ENCODE measurements at regions not wholly inside any gene's neighbourhood (a gene's known extent, or its start where the extent isn't known, plus 50 kb on each side); places are given as distances from the start of the nearest gene placed in this dataset.
A peak's percentile ranks its signal among the peaks of the same experiment; 100 is the strongest.
"Not testable (repeated sequence)": the region's sequence is repeated elsewhere in the genome, so short reads cannot be mapped to it uniquely, and the experiment has no call there.

- no peak for DNase-seq (ENCODE audit: low spot score)
Observed at GRCh38 chr1:234958066-234958705, 170.5 kb downstream of the TOMM20 start.

- peak; percentile 26 for DNase-seq (ENCODE audit: low spot score)
Observed at GRCh38 chr1:234957330-234958065, 171.1 kb downstream of the TOMM20 start.

GRCh38 chr1:234956821-234957329 lies 171.8 kb downstream of the TOMM20 start:
- no peak for DNase-seq (ENCODE audit: low spot score)

- DNase-seq (ENCODE audit: low spot score), result peak; percentile 23
Observed at GRCh38 chr1:234955107-234955731, 173.4 kb downstream of the TOMM20 start.

DNA sequence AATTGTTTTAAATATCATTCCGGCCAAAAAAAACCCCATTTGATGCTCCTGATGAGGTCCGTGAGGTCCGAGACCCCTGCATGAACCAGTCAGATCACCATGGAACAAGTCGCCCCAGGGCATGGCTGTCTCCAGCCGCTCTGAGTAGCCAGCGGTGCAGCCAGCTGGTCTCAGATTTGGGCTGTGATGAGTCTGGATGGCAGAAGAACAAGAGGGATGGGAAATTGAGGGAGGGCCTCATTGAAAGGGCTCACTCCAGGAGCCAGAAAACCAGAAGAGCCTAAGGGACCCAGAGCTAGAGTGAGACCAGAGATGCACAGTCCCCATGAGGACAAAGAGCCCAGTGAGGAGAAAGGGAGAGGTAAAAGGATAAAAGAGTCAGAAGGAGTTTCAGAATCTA lies 174.0 kb downstream of the TOMM20 start:
- DNase-seq (ENCODE audit: low spot score), result no peak

DNA sequence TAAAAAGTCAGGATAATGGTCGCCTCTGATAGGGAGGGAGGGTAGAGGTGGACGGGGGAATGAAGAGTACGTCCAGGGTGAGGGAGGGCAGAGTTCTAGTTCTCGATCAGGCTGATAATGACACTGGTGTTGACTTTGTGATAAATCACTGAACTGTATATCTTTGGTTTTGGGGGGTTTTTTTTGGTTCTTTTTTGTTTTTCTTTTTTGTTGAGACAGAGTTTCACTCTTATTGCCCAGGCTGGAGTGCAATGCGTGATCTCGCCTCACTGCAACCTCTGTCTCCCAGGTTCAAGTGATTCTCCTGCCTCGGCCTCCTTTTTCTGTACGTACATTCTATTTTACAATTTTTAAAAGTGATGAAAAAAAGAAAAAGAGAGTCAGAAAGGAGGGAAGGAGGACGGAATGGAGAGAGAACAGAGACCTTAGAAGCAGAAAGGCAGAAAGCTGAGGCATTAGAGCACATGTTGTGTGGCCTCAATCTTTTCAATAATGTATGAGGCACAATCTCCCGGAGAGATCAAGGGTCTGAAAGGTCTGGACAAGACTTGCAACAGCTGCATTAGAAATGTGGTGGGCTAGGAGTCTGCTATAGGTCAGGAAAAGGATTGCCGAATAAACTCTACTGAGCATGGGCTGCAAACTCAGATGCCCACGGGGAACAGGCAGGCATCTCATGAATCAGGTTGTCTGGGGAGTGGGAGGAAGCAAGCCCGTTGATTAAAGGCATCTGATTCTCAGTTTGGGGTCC lies 174.8 kb downstream of the TOMM20 start:
- DNase-seq (ENCODE audit: low spot score), result no peak

DNA sequence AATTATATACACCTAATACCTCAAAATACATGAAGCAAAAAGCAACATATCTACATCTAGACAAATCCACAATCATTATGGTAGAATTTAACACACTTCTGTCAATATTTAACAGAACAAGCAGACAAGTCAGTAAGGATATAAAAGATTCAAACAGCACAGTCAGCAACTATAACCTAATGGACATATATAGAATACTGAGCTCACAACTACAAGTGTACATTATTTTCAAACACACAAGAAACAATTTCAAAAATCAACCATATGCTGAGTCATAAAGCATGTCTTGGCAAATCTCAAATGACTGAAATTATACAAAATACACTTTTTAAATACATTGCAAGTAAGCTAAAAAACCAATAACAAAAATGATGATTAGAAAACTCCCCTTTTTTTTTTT lies 178.0 kb downstream of the TOMM20 start:
- DNase-seq (ENCODE audit: low spot score), result no peak

DNA sequence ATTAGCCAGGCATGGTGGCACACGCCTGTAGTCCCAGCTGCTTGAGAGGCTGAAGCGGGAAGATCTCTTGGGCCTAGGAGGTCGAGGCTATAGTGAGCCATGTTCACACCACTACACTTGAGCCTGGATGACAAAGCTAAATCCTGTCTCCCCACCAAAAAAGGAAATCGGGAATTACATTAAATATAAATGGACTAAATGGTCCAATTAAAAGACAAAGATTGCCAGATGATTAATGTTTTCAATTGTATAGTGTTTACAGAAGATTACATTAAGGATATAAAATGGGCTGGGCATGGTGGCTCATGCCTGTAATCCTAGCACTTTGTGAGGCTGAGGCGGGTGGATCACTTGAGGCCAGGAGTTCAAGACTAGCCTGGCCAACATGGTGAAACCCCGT lies 179.1 kb downstream of the TOMM20 start:
- DNase-seq (ENCODE audit: low spot score), result not testable (repeated sequence)

- DNase-seq (ENCODE audit: low spot score), result no peak
Observed at GRCh38 chr1:234944439-234945344, 183.9 kb downstream of the TOMM20 start.

- no peak for DNase-seq (ENCODE audit: low spot score)
Observed at GRCh38 chr1:234943836-234944402, 184.7 kb downstream of the TOMM20 start.

GRCh38 chr1:234942879-234943506 lies 185.6 kb downstream of the TOMM20 start:
- no peak for DNase-seq (ENCODE audit: low spot score)

GRCh38 chr1:234942012-234942332 lies 186.7 kb downstream of the TOMM20 start:
- DNase-seq (ENCODE audit: low spot score), result no peak

DNA sequence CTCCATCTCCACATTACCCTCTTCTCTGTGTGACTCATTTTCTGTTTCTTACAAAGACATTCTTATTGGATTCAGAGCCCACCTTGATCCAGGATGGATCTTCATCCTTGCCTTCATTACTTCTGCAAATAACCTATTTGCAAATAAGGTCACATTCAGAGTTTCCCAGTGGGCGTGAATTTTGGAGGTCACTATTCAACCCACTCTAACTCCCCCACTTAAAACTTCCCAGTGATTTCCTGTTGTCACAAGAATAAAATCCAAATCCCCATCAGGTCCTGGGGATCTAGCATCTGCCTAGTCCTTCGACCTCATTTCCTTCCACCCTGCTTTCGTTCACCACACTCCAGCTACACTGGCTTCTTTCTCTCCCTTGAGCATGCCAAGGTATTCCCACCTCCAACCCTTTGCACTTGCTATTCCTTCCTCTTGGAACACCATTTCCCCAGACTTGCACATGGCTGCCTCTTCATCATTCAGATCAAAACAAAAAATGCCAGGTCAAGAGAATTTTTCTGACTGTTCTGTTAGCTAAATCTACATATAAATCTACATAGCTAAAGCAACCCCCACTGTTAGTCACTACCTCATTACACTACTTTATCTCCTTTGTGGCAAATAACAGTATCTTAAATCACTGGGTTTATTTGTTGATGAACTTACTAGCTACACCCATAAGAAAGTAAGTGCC lies 187.2 kb downstream of the TOMM20 start:
- DNase-seq (ENCODE audit: low spot score), result no peak

- no peak for DNase-seq (ENCODE audit: low spot score)
Observed at GRCh38 chr1:234940841-234941240, 187.8 kb downstream of the TOMM20 start.

GRCh38 chr1:234938924-234939323 lies 189.7 kb downstream of the TOMM20 start:
- no peak for DNase-seq (ENCODE audit: low spot score)

GRCh38 chr1:234938135-234938534 lies 190.5 kb downstream of the TOMM20 start:
- no peak for DNase-seq (ENCODE audit: low spot score)

DNA sequence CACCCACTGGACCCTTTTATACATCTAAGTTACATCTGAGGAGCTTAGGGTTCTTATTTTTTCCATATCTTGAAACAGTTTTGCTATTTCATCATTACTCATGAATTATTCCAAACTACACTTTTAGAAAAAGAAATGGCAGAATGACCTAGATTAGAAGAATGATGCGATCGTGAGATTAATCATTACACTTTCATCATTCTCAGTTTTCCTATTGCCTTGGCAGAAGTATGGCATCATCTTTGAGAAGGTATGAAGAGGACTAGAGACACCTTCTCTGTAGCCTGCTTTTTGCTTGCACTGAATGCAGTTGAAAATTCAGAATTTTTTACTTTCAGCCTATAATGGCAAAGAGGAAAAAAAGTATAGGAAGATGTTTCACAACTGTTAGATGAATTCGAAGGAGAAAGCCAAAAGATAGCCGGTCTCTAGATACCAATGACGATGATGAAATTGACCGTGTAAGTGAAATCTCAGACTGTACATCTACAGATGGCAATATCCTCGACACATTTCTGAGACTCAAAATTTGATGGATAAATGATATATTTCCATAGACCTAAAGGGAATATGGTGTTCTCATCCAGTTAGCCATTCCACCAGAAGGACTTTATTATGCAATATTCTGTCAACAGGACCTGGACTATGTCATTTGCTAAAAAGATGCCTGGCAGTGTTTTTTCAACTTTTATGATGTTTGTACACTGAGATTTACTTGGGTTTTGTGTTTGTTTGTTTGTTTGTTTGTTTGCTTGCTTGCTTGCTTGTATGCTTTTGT lies 191.8 kb downstream of the TOMM20 start:
- DNase-seq (ENCODE audit: low spot score), result no peak

DNA sequence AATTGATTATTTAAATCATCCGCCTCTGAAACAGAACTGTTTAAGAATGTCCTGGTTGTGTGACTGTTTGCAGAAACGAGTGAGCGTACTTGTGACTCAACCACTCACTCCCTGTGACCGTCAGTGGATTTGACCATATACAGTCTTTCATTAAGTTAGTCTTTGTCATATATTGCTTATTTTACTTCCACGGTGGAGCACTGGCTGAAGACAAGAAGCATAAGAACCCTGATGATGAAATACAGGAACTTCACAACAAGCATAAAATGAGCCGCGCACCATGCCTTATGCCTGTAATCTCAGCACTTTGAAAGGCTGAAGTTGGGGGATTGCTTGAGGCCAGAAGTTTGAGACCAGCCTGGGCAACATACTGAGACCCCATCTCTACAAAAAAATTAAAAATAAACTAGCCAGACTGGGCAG lies 194.0 kb downstream of the TOMM20 start:
- no peak for DNase-seq (ENCODE audit: low spot score)

DNA sequence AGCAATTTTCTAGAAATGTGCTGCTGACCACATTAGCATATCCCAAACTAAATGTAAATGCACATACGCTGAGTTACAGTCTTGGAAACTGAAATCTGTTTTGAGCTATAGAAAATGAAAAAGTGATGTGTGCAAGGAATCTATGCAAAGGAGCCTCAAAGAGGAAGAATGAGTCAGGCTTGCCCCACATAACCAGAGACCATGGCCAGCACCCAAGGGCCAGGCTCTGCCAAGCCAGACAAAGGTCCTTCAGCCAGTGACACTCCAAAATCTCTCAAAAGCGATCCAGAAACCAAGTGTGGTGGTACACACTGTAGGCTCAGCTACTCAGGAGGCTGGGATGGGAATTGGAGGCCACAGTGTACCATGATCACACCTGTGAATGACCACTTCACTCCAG lies 195.2 kb downstream of the TOMM20 start:
- peak; percentile 82 for DNase-seq (ENCODE audit: low spot score)

Measured in AG08395 (cell line).